SK-N-SH (cell line): ENCODE measurements at regions not wholly inside any gene's neighbourhood (a gene's known extent, or its start where the extent isn't known, plus 50 kb on each side); places are given as distances from the start of the nearest gene placed in this dataset.

Source experiments
- CTCF ChIA-PET: fragments of 300-600, 350-600 bp; formaldehyde crosslinking; extraction: SDS; loops from one replicate; lab custom pipeline; 2021; lab: Yijun Ruan, JAX
- POLR2A ChIA-PET: fragments of 350-600 bp; sonication (Branson Sonifier 250); formaldehyde crosslinking; extraction: SDS; loops from one replicate; lab custom pipeline; 2020; ENCODE audit warnings: antibody characterized with exemption, inconsistent platforms; lab: Yijun Ruan, JAX
- DNase-seq: peaks from one replicate; pipeline ENCODE4 v3.0.0; 2012
- H2AFZ ChIP-seq: fragments of 200-600 bp; sonication (generic); 2 replicates; pipeline ENCODE4 v1.8.1; 2016; ENCODE audit warnings: antibody characterized with exemption, mild to moderate bottlenecking, low read depth
- H3F3A ChIP-seq: fragments of 200-600 bp; sonication (generic); replicated peaks from 2 replicates; pipeline ENCODE3; 2016; ENCODE audit warnings: antibody characterized with exemption, mild to moderate bottlenecking; ENCODE audit not compliant: insufficient read depth
- H3K27ac ChIP-seq, 2 experiments: fragments of 200-500 bp in 1 of 2; fragments of 200-600 bp in 1 of 2; sonication (Bioruptor generic) in 1 of 2; sonication (generic), shearing (Covaris generic) in 1 of 2; 2 replicates each; pipeline versions ENCODE4 v1.5.1 to v1.6.1; 2014 to 2016; ENCODE audit warnings: low read depth in 2 of 2, inconsistent platforms in 1 of 2, low read length in 1 of 2, mild to moderate bottlenecking in 1 of 2, mixed read lengths in 1 of 2
- H3K27me3 ChIP-seq: fragments of 200-600 bp; sonication (generic), shearing (Covaris generic); 2 replicates; pipeline ENCODE4 v1.6.1; 2016; ENCODE audit warnings: mixed run types; ENCODE audit not compliant: insufficient read depth
- H3K36me3 ChIP-seq, 2 experiments: fragments of 200-500 bp in 1 of 2; fragments of 200-600 bp in 1 of 2; sonication (Bioruptor generic) in 1 of 2; sonication (generic) in 1 of 2; replicated peaks in 1 of 2; 2 replicates each; pipeline versions ENCODE3 to v1.5.1; 2014 to 2016; ENCODE audit warnings: low read length in 1 of 2, mild to moderate bottlenecking in 1 of 2; ENCODE audit not compliant: insufficient read depth in 2 of 2, control insufficient read depth in 1 of 2
- H3K4me1 ChIP-seq, 2 experiments: fragments of 200-500 bp in 1 of 2; fragments of 200-600 bp in 1 of 2; sonication (Bioruptor generic) in 1 of 2; sonication (generic), shearing (Covaris generic) in 1 of 2; 2 replicates each; pipeline versions ENCODE4 v1.5.1 to v1.6.1; 2014 to 2016; ENCODE audit warnings: low read depth in 1 of 2, low read length in 1 of 2, mixed run types in 1 of 2; ENCODE audit not compliant: insufficient read depth in 2 of 2, control insufficient read depth in 1 of 2
- H3K4me2 ChIP-seq: fragments of 200-600 bp; sonication (generic), shearing (Covaris generic); 2 replicates; pipeline ENCODE4 v1.6.1; 2017; ENCODE audit warnings: mixed run types
- H3K4me3 ChIP-seq, 2 experiments: fragments of 200-500 bp in 1 of 2; fragments of 200-600 bp in 1 of 2; sonication (Bioruptor generic) in 1 of 2; sonication (generic), shearing (Covaris generic) in 1 of 2; 2 replicates each; pipeline versions ENCODE4 v1.5.1 to v1.8.1; 2014 to 2016; ENCODE audit warnings: low read depth in 2 of 2, inconsistent platforms in 1 of 2, low read length in 1 of 2, mild to moderate bottlenecking in 1 of 2, mixed read lengths in 1 of 2, moderate library complexity in 1 of 2
- H3K79me2 ChIP-seq: fragments of 200-600 bp; sonication (generic); 2 replicates; pipeline ENCODE4 v1.8.1; 2017; ENCODE audit warnings: mild to moderate bottlenecking; ENCODE audit not compliant: insufficient read depth
- H3K9ac ChIP-seq: fragments of 200-600 bp; sonication (generic); 2 replicates; pipeline ENCODE4 v1.6.1; 2017; ENCODE audit warnings: mixed run types
- H3K9me2 ChIP-seq: fragments of 200-600 bp; sonication (generic); 2 replicates; pipeline ENCODE4 v1.6.1; 2017; ENCODE audit warnings: mixed run types
- H3K9me3 ChIP-seq: fragments of 200-600 bp; sonication (generic); 2 replicates; pipeline ENCODE4 v1.6.1; 2017; ENCODE audit warnings: mixed run types, mild to moderate bottlenecking, moderate library complexity
- H4K20me1 ChIP-seq: fragments of 200-600 bp; sonication (generic); 2 replicates; pipeline ENCODE4 v1.6.1; 2017; ENCODE audit warnings: mild to moderate bottlenecking, mixed run types; ENCODE audit not compliant: insufficient read depth
- EP300 ChIP-seq, 2 experiments: IDR thresholded peaks; 2 replicates each; pipeline versions ENCODE4 v1.4.0 to v1.6.1; 2012; ENCODE audit warnings: borderline replicate concordance in 1 of 2, low read depth in 1 of 2, low read length in 1 of 2
- FOXM1 ChIP-seq: IDR thresholded peaks from 2 replicates; pipeline ENCODE4 v1.4.0; 2012; ENCODE audit warnings: low read depth, mild to moderate bottlenecking
- GABPA ChIP-seq: IDR thresholded peaks from 2 replicates; pipeline ENCODE4 v1.4.0; 2012; ENCODE audit warnings: low read depth, mild to moderate bottlenecking
- GATA2 ChIP-seq: sonication (generic); formaldehyde crosslinking; IDR thresholded peaks from 2 replicates; pipeline ENCODE4 v1.5.0; 2020; ENCODE audit warnings: mild to moderate bottlenecking, missing genetic modification reagents
- IRF3 ChIP-seq: fragments of 150-350 bp; IDR thresholded peaks from 2 replicates; pipeline ENCODE4 v1.6.1; 2016; ENCODE audit warnings: mild to moderate bottlenecking, low read depth, low read length
- MAX ChIP-seq: IDR thresholded peaks from 2 replicates; pipeline ENCODE4 v1.4.0; 2012; ENCODE audit warnings: low read depth
- MEF2A ChIP-seq: IDR thresholded peaks from 2 replicates; pipeline ENCODE4 v1.4.0; 2012; ENCODE audit warnings: low read depth, borderline replicate concordance
- MXI1 ChIP-seq: IDR thresholded peaks from 2 replicates; pipeline ENCODE4 v1.6.1; 2012; ENCODE audit warnings: mild to moderate bottlenecking, low read depth, low read length, improper control_type of control experiment
- POLR2AphosphoS5 ChIP-seq: IDR thresholded peaks from 2 replicates; pipeline ENCODE4 v1.6.1; 2012; ENCODE audit warnings: low read depth, low read length
- RCOR1 ChIP-seq: fragments of 150-350 bp; IDR thresholded peaks from 2 replicates; pipeline ENCODE4 v1.6.1; 2017; ENCODE audit warnings: antibody characterized with exemption, low read length
- RFX5 ChIP-seq: IDR thresholded peaks from 2 replicates; pipeline ENCODE4 v1.6.1; 2012; ENCODE audit warnings: mild to moderate bottlenecking, improper control_type of control experiment, low read length
- RXRA ChIP-seq: IDR thresholded peaks from 2 replicates; pipeline ENCODE4 v1.4.0; 2012; ENCODE audit warnings: low read depth, mild to moderate bottlenecking, borderline replicate concordance
- SIN3A ChIP-seq: IDR thresholded peaks from 2 replicates; pipeline ENCODE4 v1.6.1; 2012; ENCODE audit warnings: low read depth, mild to moderate bottlenecking, low read length, moderate library complexity, borderline replicate concordance
- SMC3 ChIP-seq: IDR thresholded peaks from 2 replicates; pipeline ENCODE4 v1.6.1; 2012; ENCODE audit warnings: low read depth, low read length, improper control_type of control experiment
- TAF1 ChIP-seq: IDR thresholded peaks from 2 replicates; pipeline ENCODE4 v1.6.1; 2012; ENCODE audit warnings: low read depth, mild to moderate bottlenecking, low read length, moderate library complexity, borderline replicate concordance
- TCF12 ChIP-seq: IDR thresholded peaks from 2 replicates; pipeline ENCODE4 v1.4.0; 2012
- USF1 ChIP-seq: IDR thresholded peaks from 2 replicates; pipeline ENCODE4 v1.4.0; 2012; ENCODE audit warnings: low read depth, borderline replicate concordance
- YY1 ChIP-seq: IDR thresholded peaks from 2 replicates; pipeline ENCODE4 v1.4.0; 2012; ENCODE audit warnings: low read depth, mild to moderate bottlenecking
- ZBTB33 ChIP-seq: IDR thresholded peaks from 2 replicates; pipeline ENCODE4 v1.4.0; 2012; ENCODE audit warnings: low read depth, borderline replicate concordance
- WGBS: methylation state at CpG from one replicate; pipeline ENCODE4 v1.1.6; 2017; ENCODE audit warnings: low lambda C conversion rate; 5-methylcytosine and 5-hydroxymethylcytosine counted together

GRCh38 chr15:47570451-47570850 lies 146.9 kb upstream of the SEMA6D start (continued):
- no peak for TF ChIP-seq ZBTB33
- no peak for TF ChIP-seq POLR2AphosphoS5
- TF ChIP-seq GABPA: no peak
- no peak for TF ChIP-seq TAF1
- TF ChIP-seq MAX: no peak
- TF ChIP-seq RXRA: no peak
- TF ChIP-seq TCF12: no peak
- TF ChIP-seq RFX5: no peak
- TF ChIP-seq MEF2A: no peak

GRCh38 chr15:47570881-47571640 lies 146.2 kb upstream of the SEMA6D start:
- H3K79me2 ChIP-seq: no peaks in the 10 kb centered on the region
- TF ChIP-seq FOXM1 (no peak), RCOR1 (no peak), TAF1 (no peak), YY1 (no peak), USF1 (no peak), EP300 (IDR thresholded peaks at IDR 0.05; ENCODE audit: borderline replicate concordance in 1 of 2, low read depth in 1 of 2, low read length in 1 of 2) (no peak), IRF3 (no peak), SIN3A (no peak), GABPA (no peak), MXI1 (no peak), RFX5 (no peak), ZBTB33 (no peak), SMC3 (no peak), GATA2 (CRISPR knock-in tag) (no peak), TCF12 (no peak)
- TF ChIP-seq, all 33 proteins: peak for 0
- Histone ChIP-seq H3F3A (no peaks in the 10 kb centered on the region), H3K4me1 (peaks cover 0 to 3% of the 10 kb centered on the region in 2 experiments; a peak in 2 of 4 replicates), H4K20me1 (no peaks in the 10 kb centered on the region), H3K9ac (no peak overlapping the region), H3K9me2 (no peaks in the 10 kb centered on the region), H3K4me3 (no peak overlapping the region), H3K27ac (no peak overlapping the region), H3K36me3 (no peaks in the 10 kb centered on the region), H3K4me2 (no peak overlapping the region), H2AFZ (no peak overlapping the region), H3K9me3 (no peaks in the 10 kb centered on the region), H3K27me3 (no peaks in the 10 kb centered on the region)
- 48% methylated on average over 4 of the region's 4 CpGs for WGBS
- no peak for DNase-seq
- ChIA-PET CTCF (no interaction called here), POLR2A (no interaction called here)
